Skeletal muscle satellite cell (primary cell): ENCODE measurements at regions not wholly inside any gene's neighbourhood (a gene's known extent, or its start where the extent isn't known, plus 50 kb on each side); places are given as distances from the start of the nearest gene placed in this dataset.

Experiments
- H3K27me3 ChIP-seq: 2 replicates; pipeline ENCODE4 v1.7.0; 2013; ENCODE audit warnings: low read length; ENCODE audit not compliant: control insufficient read depth, insufficient read depth
- H3K36me3 ChIP-seq: 2 replicates; pipeline ENCODE4 v1.7.0; 2013; ENCODE audit warnings: mild to moderate bottlenecking, control low read depth, low read length; ENCODE audit not compliant: insufficient read depth
- H3K4me1 ChIP-seq: 2 replicates; pipeline ENCODE4 v1.7.0; 2013; ENCODE audit warnings: low read length; ENCODE audit not compliant: control insufficient read depth, insufficient read depth
- H3K4me2 ChIP-seq: 2 replicates; pipeline ENCODE4 v1.7.0; 2013; ENCODE audit warnings: mild to moderate bottlenecking, low read length
- H3K4me3 ChIP-seq: 2 replicates; pipeline ENCODE4 v1.7.0; 2013; ENCODE audit warnings: low read length
- H3K9ac ChIP-seq: 2 replicates; pipeline ENCODE4 v1.7.0; 2013; ENCODE audit warnings: mild to moderate bottlenecking, low read depth, low read length, moderate library complexity
- H3K9me3 ChIP-seq: replicated peaks from 2 replicates; pipeline ENCODE4 v1.7.0; 2013; ENCODE audit warnings: mild to moderate bottlenecking, control low read depth, low read length

DNA sequence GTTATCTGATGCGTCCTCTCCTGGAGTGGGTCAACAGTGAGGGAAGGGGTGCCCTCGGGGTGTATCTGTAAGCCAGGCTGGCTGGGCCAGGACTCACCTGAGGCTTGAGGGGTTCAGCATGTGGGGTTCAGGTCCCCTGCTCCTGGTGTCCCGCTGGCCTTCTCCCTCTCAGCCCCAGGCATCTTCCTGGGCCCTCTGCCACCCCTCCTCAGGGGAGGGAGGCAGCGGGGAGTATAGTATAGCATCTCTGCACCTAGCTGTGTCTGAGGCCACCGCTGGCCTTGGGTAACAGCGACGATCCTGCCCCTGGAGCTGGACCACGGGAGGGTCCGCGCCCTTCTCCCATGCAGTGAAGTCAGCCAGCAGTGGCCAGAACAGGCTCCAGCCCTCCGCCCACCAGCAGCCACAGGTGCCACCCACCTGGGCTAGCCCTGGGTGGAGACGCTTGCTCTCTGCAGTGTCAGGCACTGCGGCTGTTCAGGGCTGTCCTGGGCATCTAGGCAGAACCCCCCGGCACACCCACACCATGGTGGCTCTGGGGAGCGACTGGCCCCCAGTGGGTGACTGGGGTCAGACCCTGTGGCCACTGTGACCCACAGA lies 110.7 kb upstream of the NKX1-1 start:
- Histone ChIP-seq H3K36me3 (no peaks in the 10 kb centered on the region), H3K9ac (no peak overlapping the region), H3K4me1 (no peaks in the 10 kb centered on the region), H3K4me3 (no peak overlapping the region), H3K9me3 (no peaks in the 10 kb centered on the region), H3K27me3 (peaks cover 35% of the 10 kb centered on the region), H3K4me2 (no peak overlapping the region)

DNA sequence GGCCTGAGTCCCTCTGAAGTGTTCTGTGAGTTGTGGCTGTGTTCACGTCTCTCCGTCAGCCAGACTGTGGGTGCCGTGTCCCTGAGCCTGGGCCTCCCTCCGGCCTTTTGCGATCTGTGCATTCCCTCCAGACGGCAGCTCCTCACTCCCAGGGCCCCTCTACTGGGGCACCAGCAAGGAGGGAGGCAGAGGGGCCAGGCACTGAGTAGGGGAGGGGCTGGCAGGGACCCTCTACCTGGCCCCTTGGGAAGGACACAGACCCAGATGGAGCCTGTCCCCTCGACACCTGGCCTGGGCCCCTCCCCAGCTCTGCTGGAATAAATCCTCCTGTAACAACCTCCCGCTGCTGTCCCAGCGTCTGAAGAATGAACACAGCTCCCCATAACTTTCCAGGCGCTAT lies 110.0 kb upstream of the NKX1-1 start:
- H3K4me2 ChIP-seq = no peak overlapping the region
- no peak overlapping the region for H3K4me3 ChIP-seq
- H3K9me3 ChIP-seq = no peaks in the 10 kb centered on the region
- no peak overlapping the region for H3K9ac ChIP-seq
- H3K27me3 ChIP-seq = peaks cover 29% of the 10 kb centered on the region
- H3K36me3 ChIP-seq = no peaks in the 10 kb centered on the region
- no peaks in the 10 kb centered on the region for H3K4me1 ChIP-seq

DNA sequence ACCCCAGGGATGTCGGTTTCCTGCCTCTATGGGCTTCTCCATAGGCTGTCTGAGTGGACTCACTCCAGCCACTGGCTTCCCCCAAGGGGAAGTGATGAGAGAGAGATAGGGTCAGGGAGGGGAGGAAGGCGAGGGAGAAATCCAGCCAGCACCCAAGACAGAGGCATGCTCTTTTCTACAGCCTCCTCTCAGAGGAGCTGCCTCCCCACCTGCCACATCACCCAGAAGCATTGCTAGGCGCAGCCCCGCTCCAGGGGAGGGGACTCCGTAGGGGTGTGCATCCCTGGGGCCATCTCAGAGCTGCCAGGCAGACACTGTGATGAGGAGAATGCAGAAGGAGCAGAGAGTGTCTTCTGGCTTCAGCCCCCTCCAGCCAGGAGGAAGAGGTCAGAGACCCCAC lies 109.5 kb upstream of the NKX1-1 start:
- no peak overlapping the region for H3K4me3 ChIP-seq
- H3K9ac ChIP-seq = no peak overlapping the region
- H3K4me2 ChIP-seq = no peak overlapping the region
- no peaks in the 10 kb centered on the region for H3K36me3 ChIP-seq
- H3K27me3 ChIP-seq = peaks cover 31% of the 10 kb centered on the region
- no peaks in the 10 kb centered on the region for H3K9me3 ChIP-seq
- no peaks in the 10 kb centered on the region for H3K4me1 ChIP-seq

DNA sequence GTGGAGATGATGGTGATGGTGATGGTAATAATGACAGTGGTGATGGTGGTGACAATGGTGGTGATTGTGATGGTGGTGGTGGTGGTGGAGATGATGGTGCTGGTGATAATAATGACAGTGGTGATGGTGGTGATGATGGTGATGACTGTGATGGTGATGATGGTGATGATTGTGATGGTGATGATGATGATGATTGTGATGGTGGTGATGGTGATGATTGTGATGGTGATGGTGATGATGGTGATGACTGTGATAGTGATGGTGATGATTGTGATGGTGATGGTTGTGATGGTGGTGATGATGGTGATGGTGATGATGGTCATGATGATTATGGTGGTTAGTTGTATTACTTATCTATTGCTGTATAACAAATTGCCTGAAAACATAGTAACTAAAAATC lies 108.9 kb upstream of the NKX1-1 start:
- Histone ChIP-seq H3K9me3 (no peaks in the 10 kb centered on the region), H3K9ac (no peak overlapping the region), H3K4me2 (no peak overlapping the region), H3K4me3 (no peak overlapping the region), H3K27me3 (peaks cover 34% of the 10 kb centered on the region), H3K4me1 (no peaks in the 10 kb centered on the region), H3K36me3 (no peaks in the 10 kb centered on the region)

DNA sequence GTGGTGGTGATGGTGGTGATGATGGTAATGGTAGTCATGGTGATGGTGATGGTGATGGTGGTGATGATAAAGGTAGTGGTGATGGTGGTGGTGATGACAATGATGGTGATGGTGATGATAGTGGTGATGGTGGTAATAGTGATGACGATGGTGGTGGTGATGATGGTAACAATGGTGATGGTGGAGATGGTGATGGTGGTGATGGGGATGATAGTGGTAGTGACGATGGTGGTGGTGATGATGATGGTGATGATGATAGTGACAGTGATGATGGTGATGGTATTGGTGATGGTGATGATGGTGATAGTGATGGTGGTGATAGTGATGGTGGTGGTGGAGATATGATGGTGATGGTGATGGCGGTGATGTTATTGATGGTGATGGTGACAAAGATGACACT lies 108.4 kb upstream of the NKX1-1 start:
- no peaks in the 10 kb centered on the region for H3K36me3 ChIP-seq
- no peaks in the 10 kb centered on the region for H3K9me3 ChIP-seq
- no peaks in the 10 kb centered on the region for H3K4me1 ChIP-seq
- peaks cover 38% of the 10 kb centered on the region for H3K27me3 ChIP-seq
- no peak overlapping the region for H3K9ac ChIP-seq
- H3K4me3 ChIP-seq = no peak overlapping the region
- no peak overlapping the region for H3K4me2 ChIP-seq

DNA sequence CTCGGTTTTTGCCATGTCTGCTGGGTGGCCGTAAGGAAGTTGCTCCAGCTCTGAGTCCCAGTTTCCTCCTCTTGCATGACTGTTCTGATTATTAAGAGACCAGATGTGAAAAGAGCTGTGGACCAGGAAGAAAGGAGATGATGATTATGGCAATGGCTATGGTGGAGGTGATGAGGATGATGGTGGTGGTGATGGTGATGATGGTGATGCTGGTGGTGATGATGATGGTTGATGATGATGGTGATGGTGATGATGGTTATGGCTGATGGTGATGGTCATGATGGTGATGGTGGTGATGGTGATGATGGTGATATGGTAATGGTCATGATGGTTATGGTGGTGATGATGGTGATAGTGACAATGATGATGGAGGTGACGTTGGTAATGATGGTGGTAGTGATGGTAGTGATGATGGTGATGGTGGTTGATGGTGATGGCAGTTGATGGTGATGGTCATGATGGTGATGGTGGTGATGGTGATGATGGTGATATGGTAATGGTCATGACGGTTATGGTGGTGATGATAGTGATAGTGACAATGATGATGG lies 107.8 kb upstream of the NKX1-1 start:
- Histone ChIP-seq H3K4me1 (no peaks in the 10 kb centered on the region), H3K27me3 (peaks cover 41% of the 10 kb centered on the region), H3K4me3 (no peak overlapping the region), H3K36me3 (no peaks in the 10 kb centered on the region), H3K9me3 (no peaks in the 10 kb centered on the region), H3K9ac (no peak overlapping the region), H3K4me2 (no peak overlapping the region)

DNA sequence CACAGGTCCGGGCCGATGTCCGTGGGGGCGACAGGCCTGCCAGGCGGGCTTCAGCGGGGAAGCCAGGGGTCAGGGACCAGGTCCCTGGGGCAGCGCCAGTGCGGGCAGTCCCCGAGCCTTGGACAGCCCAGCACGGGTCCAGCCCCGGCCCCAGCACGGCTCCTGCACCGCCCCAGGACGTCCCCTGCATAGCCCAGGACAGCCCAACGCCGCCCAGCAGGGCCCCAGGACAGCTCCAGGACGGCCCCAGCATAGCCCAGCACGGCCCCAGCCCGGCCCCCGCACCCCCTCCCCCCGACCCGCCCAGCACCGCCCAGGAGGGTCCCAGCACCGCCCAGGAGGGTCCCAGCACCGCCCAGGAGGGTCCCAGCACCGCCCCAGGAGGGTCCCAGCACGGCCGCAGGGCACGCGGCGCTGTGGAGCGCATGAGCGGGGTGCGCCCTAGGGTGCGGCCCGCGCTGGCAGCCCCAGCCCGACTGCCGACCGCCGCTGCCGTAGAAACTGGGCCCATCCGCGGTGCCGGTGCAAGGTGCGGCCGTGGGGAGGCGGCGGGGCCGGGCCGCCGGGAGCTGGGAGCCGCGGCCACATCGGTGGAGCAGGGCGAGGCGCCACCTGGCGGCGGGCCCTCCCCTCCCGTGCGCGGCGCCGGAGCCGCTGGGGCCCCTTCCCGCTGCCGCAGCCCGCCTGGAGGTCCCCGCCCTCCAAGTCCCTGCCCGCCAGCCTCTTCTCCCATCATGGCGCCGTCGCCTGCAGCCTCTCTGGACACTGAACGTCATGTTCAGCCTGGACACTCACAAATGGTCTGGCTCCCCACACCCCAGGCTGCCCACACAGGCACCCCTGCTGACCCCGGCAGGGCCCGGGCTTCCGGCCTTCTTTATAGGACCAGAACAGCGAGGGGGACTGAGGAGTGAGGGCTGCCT lies 106.8 kb upstream of the NKX1-1 start:
- Histone ChIP-seq H3K4me3 (no peak overlapping the region), H3K9ac (no peak overlapping the region), H3K36me3 (no peaks in the 10 kb centered on the region), H3K27me3 (peaks cover 47% of the 10 kb centered on the region), H3K4me2 (peak overlapping the region; percentile 37), H3K4me1 (no peaks in the 10 kb centered on the region), H3K9me3 (no peaks in the 10 kb centered on the region)

DNA sequence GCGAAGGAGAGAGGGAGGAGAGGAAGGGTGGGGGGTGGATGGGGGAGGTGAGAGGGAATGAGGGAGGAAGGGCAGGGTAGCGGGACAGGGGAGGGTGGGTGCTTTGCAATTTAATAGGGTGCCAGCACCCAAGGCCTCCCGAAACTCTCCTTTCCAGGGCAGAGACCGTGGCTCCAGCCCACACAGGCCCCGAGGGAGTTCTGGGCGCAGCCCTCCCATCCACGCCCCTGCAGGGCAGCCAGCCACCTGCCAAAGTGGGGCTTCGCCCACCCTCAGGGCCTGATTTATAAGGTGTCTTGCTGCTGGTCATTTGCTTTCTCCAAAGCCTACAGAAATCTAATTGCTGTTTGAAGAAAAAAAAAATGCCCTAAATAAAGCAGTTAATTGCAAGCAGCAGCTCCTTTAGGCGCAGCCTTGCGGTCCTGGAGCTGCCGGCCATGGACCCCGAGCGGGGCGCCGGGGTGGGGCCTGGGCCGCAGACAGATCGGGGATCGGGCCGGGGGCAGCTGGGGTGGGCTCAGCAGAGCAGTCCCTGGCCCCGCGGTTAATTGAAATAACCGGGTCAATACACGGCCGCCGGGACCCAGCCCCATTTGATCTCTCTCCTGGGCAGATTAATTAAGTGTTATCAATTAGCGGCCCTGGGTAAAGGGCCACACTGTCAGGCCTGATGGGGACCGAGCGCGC lies 106.0 kb upstream of the NKX1-1 start:
- H3K27me3 ChIP-seq = peaks cover 49% of the 10 kb centered on the region

DNA sequence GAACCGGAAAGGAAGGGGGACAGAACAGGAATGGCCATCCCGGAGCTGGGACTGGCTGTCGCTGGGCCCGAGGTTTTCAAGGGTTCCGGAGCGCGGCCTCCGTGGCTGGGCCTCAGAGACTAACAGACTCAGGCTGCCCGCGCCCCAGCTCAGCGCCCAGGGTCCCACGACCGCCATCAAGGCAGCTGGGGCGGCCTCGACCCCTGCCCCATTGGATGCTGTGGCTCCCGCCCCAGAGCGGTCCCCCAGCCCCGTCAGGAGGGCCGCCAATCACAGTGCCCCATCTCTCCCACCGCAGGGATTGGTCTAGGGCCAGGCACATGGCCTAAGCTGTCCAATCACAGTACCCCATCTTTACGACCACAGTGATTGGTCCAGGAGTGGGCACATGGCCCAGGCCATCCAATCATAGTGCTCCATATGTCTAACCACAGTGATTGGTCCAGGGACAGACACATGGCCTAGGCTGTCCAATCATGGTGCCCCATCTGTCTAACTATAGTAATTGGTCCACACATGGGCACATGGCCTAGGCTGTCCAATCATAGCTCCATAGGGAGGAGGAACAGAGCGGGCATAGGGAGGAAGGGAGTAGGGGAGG lies 105.3 kb upstream of the NKX1-1 start:
- Histone ChIP-seq H3K27me3 (peaks cover 50% of the 10 kb centered on the region), H3K4me3 (no peak overlapping the region), H3K9me3 (no peaks in the 10 kb centered on the region), H3K9ac (no peak overlapping the region), H3K4me2 (no peak overlapping the region), H3K4me1 (no peaks in the 10 kb centered on the region), H3K36me3 (no peaks in the 10 kb centered on the region)

More for the DNA sequence above, 106.0 kb upstream of the NKX1-1 start:
- Histone ChIP-seq H3K4me3 (no peak overlapping the region), H3K36me3 (no peaks in the 10 kb centered on the region), H3K9me3 (no peaks in the 10 kb centered on the region), H3K4me1 (no peaks in the 10 kb centered on the region), H3K9ac (no peak overlapping the region), H3K4me2 (no peak overlapping the region)

DNA sequence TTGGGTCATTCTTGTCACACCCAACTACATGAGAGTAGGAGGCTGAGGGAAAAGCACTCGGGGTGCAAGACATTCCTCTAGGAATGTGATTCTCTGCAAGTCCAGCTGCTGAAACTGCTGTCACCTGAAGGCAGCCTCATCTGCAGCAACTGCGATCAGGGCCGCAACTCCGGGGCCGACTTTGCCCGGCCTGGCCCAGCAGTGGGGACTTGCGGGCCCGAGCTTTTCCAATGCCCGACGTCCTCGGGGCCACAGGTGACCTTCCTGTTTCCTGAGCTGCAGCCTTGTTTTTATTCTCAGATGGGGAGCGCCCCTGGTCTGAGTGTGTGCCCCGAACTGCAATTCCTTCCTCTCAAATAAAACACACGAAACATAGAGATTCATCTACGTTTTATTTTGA lies 104.7 kb upstream of the NKX1-1 start:
- Histone ChIP-seq H3K27me3 (peaks cover 49% of the 10 kb centered on the region), H3K4me1 (no peaks in the 10 kb centered on the region), H3K4me3 (no peak overlapping the region), H3K36me3 (no peaks in the 10 kb centered on the region), H3K9ac (no peak overlapping the region), H3K9me3 (no peaks in the 10 kb centered on the region), H3K4me2 (no peak overlapping the region)

DNA sequence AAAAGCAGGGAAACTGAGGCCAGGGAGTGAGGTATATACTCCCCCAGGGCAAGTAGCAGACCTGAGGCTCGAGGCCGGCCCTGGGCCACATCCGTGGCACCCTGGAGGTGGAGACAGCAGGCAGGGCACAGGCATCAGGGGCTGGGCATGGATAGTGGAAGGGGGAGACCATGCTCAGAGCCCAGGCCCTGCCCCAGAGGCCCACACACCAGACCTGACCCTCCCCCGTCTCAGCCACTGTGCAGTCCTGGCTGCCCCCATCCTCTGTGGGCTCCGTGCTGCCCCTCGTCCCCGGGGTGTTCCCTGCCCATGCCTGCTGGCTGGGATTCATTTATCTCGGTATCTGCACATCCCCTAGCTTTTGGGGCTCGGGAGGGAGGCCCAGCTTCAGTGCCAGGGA lies 103.1 kb upstream of the NKX1-1 start:
- H3K4me3 ChIP-seq = no peak overlapping the region
- H3K4me1 ChIP-seq = no peaks in the 10 kb centered on the region
- H3K9ac ChIP-seq = no peak overlapping the region
- no peaks in the 10 kb centered on the region for H3K9me3 ChIP-seq
- H3K36me3 ChIP-seq = no peaks in the 10 kb centered on the region
- peaks cover 58% of the 10 kb centered on the region for H3K27me3 ChIP-seq
- H3K4me2 ChIP-seq = no peak overlapping the region
